Lower leg skin (tissue), 4 donors: ENCODE measurements at regions not wholly inside any gene's neighbourhood (a gene's known extent, or its start where the extent isn't known, plus 50 kb on each side); places are given as distances from the start of the nearest gene placed in this dataset.

Experiments used
- DNase-seq, 2 donors: peaks; one replicate each; pipeline ENCODE4 v3.0.0-alpha.2; 2019; ENCODE audit warnings: low spot score in 2 of 2
- H3K4me3 ChIP-seq: fragments of 200-600 bp; sonication (generic); 2 replicates; pipeline ENCODE4 v1.5.1; 2017; ENCODE audit warnings: mild to moderate bottlenecking, low read depth; ENCODE audit not compliant: poor library complexity, severe bottlenecking
- CTCF ChIP-seq, 3 donors: fragments of 450-650 bp; IDR thresholded peaks; one replicate each; pipeline ENCODE4 v1.5.1; 2016; ENCODE audit warnings: antibody characterized with exemption in 3 of 3, mild to moderate bottlenecking in 3 of 3, moderate library complexity in 2 of 3
- POLR2A ChIP-seq, 2 donors: fragments of 450-650 bp; IDR thresholded peaks; one replicate each; pipeline ENCODE4 v1.6.1; 2016 to 2017; ENCODE audit warnings: antibody characterized with exemption in 2 of 2, mild to moderate bottlenecking in 1 of 2, moderate library complexity in 1 of 2
- WGBS, 2 donors: methylation state at CpG; one replicate each; pipeline ENCODE4 v1.1.5; 2018; 5-methylcytosine and 5-hydroxymethylcytosine counted together
- intact Hi-C: fragments of 100-400 bp; cut with DNase I; formaldehyde crosslinking; loops from one replicate; pipeline ENCODE4 v1.15.0; 2023; ENCODE audit warnings: low total_unique reads

- intact Hi-C loops, result no loop called here
- TF ChIP-seq POLR2A (IDR thresholded peaks at IDR 0.05) (no peak), CTCF (IDR thresholded peaks at IDR 0.05) (no peak)
- no peak for DNase-seq
- WGBS, 2 donors, result 86% methylated on average over 3 of the region's 3 CpGs
- H3K4me3 ChIP-seq, result no peak overlapping the region
Measured at GRCh38 chr7:22931011-22931410, 82.9 kb downstream of the HYCC1 start.

GRCh38 chr7:22922307-22922706 is 91.6 kb downstream of the HYCC1 start:
- DNase-seq, result no peak
- TF ChIP-seq CTCF (IDR thresholded peaks at IDR 0.05), result no peak
- no peak for TF ChIP-seq POLR2A (IDR thresholded peaks at IDR 0.05)
- intact Hi-C loops, result no loop called here
- 95 to 97% methylated on average over 2 of the region's 2 CpGs for WGBS, 2 donors
- H3K4me3 ChIP-seq, result no peak overlapping the region

GRCh38 chr7:22921386-22922086 is 92.4 kb downstream of the HYCC1 start:
- no peak overlapping the region for H3K4me3 ChIP-seq
- DNase-seq, result no peak
- 76 to 94% methylated on average over 1 of the region's 1 CpG for WGBS, 2 donors
- intact Hi-C loops, result no loop called here
- TF ChIP-seq POLR2A (IDR thresholded peaks at IDR 0.05), result no peak

GRCh38 chr7:22920672-22921071 is 93.3 kb downstream of the HYCC1 start:
- no peak overlapping the region for H3K4me3 ChIP-seq
- 68 to 69% methylated on average over 2 of the region's 2 CpGs for WGBS, 2 donors
- intact Hi-C loops, result no loop called here
- no peak for TF ChIP-seq POLR2A (IDR thresholded peaks at IDR 0.05)
- TF ChIP-seq CTCF (IDR thresholded peaks at IDR 0.05), result no peak
- no peak for DNase-seq

GRCh38 chr7:22913158-22913557 is 90.5 kb upstream of the TOMM7 start:
- no peak overlapping the region for H3K4me3 ChIP-seq
- 65 to 82% methylated on average over 4 of the region's 4 CpGs for whole genome bisulfite sequencing, 2 donors
- no peak for TF ChIP-seq CTCF (IDR thresholded peaks at IDR 0.05)
- TF ChIP-seq POLR2A (IDR thresholded peaks at IDR 0.05), result no peak
- intact Hi-C loops, result no loop called here
- DNase-seq, result no peak

- H3K4me3 ChIP-seq, result no peak overlapping the region
- TF ChIP-seq POLR2A (IDR thresholded peaks at IDR 0.05) (no peak), CTCF (IDR thresholded peaks at IDR 0.05) (no peak)
- DNase-seq, result no peak
- intact Hi-C loops, result no loop called here
Measured at GRCh38 chr7:22911889-22912288, 89.2 kb upstream of the TOMM7 start.
